ENCODE measurements at regions not wholly inside any gene's neighbourhood (a gene's known extent, or its start where the extent isn't known, plus 50 kb on each side); places are given as distances from the start of the nearest gene placed in this dataset.

GRCh38 chr5:176144508-176144907 is 93.7 kb upstream of the SIMC1 start:
- TF ChIP-seq JUND (IDR thresholded peaks at IDR 0.05) (no peak), CTCF (IDR thresholded peaks at IDR 0.05) (no peak), SIN3A (IDR thresholded peaks at IDR 0.05; ENCODE audit: borderline replicate concordance, low read depth, low read length) (no peak), RXRA (IDR thresholded peaks at IDR 0.05; ENCODE audit: borderline replicate concordance, low read depth) (no peak), REST (IDR thresholded peaks at IDR 0.05; ENCODE audit: low read depth, low read length) (no peak), EZH2phosphoT487 (IDR thresholded peaks at IDR 0.05; ENCODE audit: borderline replicate concordance, low read depth) (no peak), NRF1 (IDR thresholded peaks at IDR 0.05; ENCODE audit: low read depth, low read length) (no peak), RFX5 (IDR thresholded peaks at IDR 0.05; ENCODE audit: low read length) (no peak), TAF1 (IDR thresholded peaks at IDR 0.05; ENCODE audit: borderline replicate concordance, low read depth, low read length) (no peak), POLR2AphosphoS5 (IDR thresholded peaks at IDR 0.05; ENCODE audit: low read depth, low read length) (no peak), FOXJ3 (CRISPR knock-in tag; IDR thresholded peaks at IDR 0.05) (no peak), USF2 (IDR thresholded peaks at IDR 0.05; ENCODE audit: borderline replicate concordance, low read depth, low read length) (no peak), FOSL2 (IDR thresholded peaks at IDR 0.05; ENCODE audit: borderline replicate concordance, low read depth) (no peak), MXI1 (IDR thresholded peaks at IDR 0.05; ENCODE audit: low read depth, low read length) (no peak)
